Suppressor macrophage treated with lipopolysaccharide for 1 hour (primary cell): ENCODE measurements at regions not wholly inside any gene's neighbourhood (a gene's known extent, or its start where the extent isn't known, plus 50 kb on each side); places are given as distances from the start of the nearest gene placed in this dataset.
"Not testable (repeated sequence)": the region's sequence is repeated elsewhere in the genome, so short reads cannot be mapped to it uniquely, and the experiment has no call there.

Source experiments
- DNase-seq, 3 donors: peaks; one replicate each; pipeline ENCODE4 v3.0.0-alpha.2; 2020 to 2022

- DNase-seq: no peak
Measured at GRCh38 chr5:4613440-4613839, 526.7 kb upstream of the ADAMTS16 start.

DNA sequence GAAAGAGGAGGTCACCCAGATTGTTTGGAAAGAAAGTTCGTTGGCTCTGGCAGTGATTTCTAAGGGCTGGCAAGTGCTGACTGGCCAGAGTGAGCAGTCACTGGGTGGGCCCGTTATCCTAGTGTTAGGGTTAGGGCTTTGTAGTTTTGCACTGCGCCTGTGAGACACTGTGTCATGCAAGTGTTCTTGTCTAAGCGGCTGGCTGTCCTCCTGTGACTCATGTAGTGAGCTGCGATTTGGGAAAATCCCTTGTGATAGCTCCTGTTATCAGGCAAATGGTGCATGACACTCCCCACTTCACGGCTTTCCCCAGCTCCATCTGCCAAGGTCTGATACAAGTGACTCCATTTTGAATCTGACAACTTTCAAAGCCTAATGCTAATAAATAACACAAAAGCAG lies 526.0 kb upstream of the ADAMTS16 start:
- no peak for DNase-seq

DNA sequence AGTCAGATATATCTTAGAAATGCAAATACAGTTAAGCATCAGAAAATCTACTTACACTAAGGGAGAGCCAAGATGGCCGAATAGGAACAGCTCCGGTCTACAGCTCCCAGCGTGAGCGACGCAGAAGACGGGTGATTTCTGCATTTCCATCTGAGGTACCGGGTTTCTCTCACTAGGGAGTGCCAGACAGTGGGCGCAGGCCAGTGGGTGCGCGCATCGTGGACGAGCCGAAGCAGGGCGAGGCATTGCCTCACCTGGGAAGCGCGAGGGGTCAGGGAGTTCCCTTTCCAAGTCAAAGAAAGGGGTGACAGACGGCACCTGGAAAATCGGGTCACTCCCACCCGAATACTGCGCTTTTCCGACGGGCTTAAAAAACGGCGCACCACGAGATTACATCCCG lies 524.8 kb upstream of the ADAMTS16 start:
- DNase-seq: not testable (repeated sequence)

GRCh38 chr5:4625206-4625896 lies 514.8 kb upstream of the ADAMTS16 start:
- DNase-seq: no peak

- DNase-seq: no peak
Measured at GRCh38 chr5:4627131-4627530, 513.0 kb upstream of the ADAMTS16 start.

GRCh38 chr5:4627929-4628328 lies 512.2 kb upstream of the ADAMTS16 start:
- no peak for DNase-seq

- DNase-seq: no peak
Measured at GRCh38 chr5:4628645-4629385, 511.3 kb upstream of the ADAMTS16 start.

DNA sequence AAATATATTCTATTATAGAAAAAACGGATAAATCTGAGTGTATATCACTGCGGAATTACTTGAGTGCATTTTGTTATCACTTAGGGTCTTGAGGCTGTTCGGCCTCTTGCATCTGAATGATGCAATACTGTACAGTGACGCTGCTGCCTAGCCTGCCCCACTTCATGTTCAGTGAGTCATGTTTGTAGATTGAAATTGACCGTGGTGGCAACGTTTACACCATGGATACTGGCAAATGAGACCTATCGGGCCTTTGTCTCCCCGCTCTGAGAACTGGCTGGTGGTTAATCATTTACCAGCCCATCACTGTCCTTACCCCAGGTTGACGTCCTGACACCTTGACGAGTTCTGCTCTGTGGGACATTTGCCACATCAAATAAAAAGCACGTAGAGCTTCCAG lies 510.1 kb upstream of the ADAMTS16 start:
- DNase-seq: no peak

GRCh38 chr5:4634342-4634741 lies 505.8 kb upstream of the ADAMTS16 start:
- no peak for DNase-seq

GRCh38 chr5:4636378-4636777 lies 503.8 kb upstream of the ADAMTS16 start:
- no peak for DNase-seq

DNA sequence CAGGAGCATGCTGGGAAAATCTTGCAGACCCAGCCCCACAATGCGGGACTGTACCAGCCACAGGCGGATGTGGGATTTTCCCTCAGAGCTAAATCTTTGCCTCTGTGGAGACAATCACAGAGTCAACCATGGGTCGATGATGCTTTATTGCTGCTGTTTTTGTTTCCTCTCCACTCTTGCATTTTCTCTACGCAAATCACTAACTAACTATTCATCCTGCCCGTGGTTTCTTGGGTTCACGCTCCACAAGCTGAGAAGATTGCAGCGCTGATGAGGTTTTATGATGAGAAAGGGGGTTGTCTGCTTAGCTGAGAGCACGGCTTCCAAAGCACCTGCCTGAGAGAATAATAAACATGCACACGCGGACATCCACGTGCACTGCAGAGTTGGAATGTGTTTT lies 500.2 kb upstream of the ADAMTS16 start:
- DNase-seq: no peak

DNA sequence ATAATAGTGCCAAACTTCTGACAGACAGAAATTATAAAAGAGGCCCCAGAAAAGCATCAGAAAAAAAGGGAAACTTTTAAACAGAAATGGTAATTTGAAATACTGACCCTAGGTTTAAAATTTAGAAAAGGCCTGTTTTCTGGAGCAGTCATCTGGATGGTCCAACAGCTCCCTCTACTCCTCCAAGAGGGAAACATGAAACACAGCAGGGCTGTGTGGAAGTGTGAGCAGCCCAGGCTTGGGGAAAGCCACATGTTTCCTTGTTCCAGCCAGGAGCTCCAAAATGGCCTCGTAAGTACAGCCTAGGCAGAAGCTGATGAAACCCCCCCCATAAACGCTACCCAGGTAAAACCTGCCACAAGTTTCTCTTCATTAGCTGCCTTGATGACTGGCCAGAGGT lies 499.3 kb upstream of the ADAMTS16 start:
- no peak for DNase-seq

DNA sequence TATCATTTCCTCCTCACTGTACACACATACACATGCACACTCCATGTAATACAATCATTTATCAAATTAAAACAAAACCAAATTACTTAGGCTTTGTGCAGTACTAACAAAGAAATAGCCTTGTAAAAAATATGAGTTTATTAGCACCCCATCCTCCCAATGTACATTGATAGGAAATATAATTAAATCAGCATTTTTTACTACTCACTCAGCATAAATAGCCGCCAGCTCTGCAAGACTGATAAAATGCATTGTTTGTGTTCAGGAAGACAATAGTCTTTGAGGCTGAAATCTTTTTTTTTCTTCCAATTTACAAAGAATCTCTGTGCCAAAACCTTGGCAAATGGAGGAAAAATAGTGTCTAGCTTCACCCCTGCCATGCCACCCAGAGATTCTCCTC lies 497.6 kb upstream of the ADAMTS16 start:
- DNase-seq: no peak

- DNase-seq: no peak
Measured at GRCh38 chr5:4643190-4643589, 496.9 kb upstream of the ADAMTS16 start.

- no peak for DNase-seq
Measured at GRCh38 chr5:4643960-4644359, 496.2 kb upstream of the ADAMTS16 start.

DNA sequence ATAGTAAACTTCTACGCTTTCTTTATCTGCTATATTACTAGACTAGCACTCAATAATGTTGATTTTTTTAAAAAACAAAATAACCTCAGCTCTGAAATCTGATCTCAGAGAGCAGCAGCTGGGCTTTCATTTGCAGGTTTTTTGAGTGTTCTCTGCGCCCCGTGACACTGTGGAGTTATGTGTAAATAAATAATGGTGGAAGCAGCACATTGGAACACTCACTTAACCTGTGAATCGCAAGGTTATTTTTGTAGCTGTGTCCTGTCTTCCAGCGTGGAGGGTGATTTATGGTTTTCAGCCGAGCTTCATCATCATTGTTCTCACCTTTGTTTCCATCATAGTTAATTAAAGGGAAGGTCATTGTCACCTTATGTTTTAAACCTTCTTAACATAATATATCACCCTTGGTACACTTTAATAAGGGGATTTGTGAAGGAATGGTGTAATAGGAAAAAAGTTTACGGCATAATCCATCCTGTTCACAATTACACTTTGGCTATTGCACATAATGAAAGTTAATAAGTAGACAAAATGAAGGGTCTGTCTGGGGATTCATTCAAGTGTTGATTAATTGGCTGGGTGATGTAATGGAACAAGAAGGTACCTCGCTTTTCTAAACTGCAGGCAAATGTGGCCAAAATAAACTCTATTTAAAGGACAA lies 493.3 kb upstream of the ADAMTS16 start:
- DNase-seq: no peak

GRCh38 chr5:4647955-4648354 lies 492.2 kb upstream of the ADAMTS16 start:
- DNase-seq: no peak

DNA sequence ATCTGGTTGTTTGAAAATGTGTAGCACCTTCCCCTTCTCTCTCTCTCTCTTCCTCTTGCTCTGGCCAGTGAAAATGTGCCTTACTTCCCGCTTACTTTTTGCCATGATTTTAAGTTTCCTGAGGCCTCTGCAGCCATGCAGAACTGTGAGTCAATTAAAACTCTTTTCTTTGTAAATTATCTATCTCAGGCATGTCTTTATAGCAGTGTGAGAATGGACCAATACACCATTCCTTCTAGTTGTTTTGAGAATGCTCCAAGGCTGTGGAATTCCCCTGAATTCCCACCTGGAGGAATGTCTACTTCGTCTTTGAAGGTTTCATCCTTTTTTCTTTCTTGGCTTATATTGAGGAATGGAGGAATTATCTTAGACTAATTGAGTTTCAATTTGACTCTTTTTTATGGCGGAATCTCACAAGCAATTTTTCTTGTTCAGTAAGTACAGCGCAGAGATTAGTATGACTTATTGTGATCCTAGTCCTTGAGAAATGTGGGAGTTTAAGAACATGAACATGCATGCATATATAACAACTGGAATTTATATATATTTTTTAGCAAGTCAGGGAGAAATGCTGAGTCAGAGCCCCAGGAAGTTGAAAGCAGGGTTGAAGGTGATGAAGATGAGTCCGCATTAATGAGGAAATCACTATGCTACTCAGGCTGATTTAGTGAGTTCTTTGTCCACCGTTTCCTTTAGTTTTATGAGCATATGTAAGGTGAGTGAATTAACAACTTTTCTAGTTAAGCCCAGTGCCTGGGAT lies 488.1 kb upstream of the ADAMTS16 start:
- no peak for DNase-seq

GRCh38 chr5:4653475-4653874 lies 486.7 kb upstream of the ADAMTS16 start:
- no peak for DNase-seq

DNA sequence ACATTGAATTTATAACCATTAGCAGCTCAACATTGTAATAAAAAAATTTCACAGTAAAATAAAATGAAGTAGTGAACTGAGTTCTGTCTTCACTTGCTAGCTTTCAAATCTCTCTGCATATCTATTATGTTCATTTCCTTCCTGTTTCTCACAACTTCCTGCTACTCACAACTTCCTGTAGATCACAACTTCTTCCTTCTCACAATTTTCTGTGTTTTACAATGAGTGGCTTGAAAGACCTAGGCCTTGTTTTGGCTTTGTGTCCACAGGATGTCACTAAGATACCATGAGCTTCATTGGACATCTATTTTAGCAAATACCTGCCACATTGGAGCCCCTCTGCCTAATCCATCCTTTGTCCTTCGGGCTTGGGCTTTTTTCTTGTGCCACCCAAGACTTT lies 480.3 kb upstream of the ADAMTS16 start:
- no peak for DNase-seq

GRCh38 chr5:4661326-4661725 lies 478.8 kb upstream of the ADAMTS16 start:
- DNase-seq: no peak

DNA sequence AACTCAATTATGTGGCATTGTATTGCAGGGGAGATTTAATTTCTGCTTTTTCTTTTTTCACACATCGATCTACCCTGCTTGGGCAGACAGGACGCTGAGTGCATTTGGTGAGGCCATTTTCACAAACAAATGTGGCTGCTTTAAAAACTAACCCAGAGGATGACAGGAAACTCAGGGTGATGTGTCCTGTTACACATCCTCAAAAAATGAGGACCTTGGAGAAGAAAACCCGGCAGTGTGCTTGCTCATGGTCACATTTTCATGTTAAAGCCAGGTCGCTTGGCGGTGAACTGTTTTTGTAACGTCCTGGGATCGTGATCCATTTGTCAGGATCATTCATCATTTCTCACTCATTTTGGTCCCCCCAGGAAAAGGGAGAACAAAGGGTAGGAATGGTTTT lies 478.3 kb upstream of the ADAMTS16 start:
- DNase-seq: no peak

DNA sequence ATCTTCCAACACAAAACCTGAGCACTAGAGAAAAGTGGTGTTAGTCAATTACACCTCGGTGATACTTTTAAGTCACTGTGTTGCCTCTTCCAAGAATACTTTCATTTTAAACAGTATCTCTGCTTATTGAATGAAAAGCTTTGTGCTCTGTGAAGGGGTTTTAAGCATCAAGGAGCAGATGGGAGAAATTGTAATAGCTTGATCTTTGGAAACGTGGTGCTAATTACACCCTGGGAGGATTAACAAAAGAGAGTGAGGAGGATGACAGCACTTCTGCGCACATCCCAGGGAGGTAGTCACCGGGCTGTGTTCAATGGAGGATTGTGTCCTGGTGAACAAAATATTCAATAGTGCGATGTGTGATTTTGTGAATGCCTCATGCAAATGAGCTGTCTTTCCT lies 477.4 kb upstream of the ADAMTS16 start:
- DNase-seq: no peak
